ENCODE measurements at regions not wholly inside any gene's neighbourhood (a gene's known extent, or its start where the extent isn't known, plus 50 kb on each side); places are given as distances from the start of the nearest gene placed in this dataset.

DNA sequence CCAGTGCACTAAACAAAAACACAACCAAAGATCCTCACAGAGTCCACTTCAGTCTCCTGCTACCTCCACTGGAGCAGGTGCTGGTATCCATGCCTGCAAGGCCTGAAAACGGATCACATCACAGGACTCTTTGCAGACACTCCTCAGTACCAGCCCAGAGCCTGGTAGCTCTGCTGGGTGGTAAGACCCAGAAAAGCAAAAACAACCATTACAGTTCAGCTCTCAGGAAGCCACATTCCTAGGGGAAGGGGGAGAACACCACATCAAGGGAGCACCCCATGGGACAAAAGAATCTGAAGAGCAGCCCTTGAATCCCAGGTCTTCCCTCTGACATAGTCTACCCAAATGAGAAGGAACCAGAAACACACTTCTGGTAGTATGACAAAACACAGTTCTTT lies 52.5 kb upstream of the PFN2 start:
- Histone ChIP-seq H3K27ac (ENCODE audit: low read length) (no peak overlapping the region), H3K9me3 (ENCODE audit: control insufficient read depth in 1 of 2, low read length in 2 of 2) (peaks cover 0 to 3% of the 10 kb centered on the region in 2 donors), H3K4me3 (ENCODE audit: low read depth in 1 of 2, low read length in 2 of 2) (no peak overlapping the region), H3K4me1 (ENCODE audit: control insufficient read depth in 1 of 2, insufficient read depth in 2 of 2, low read length in 2 of 2) (no peaks in the 10 kb centered on the region), H3K27me3 (ENCODE audit: low read depth, low read length) (no peaks in the 10 kb centered on the region), H3K36me3 (ENCODE audit: control insufficient read depth in 1 of 2, insufficient read depth in 2 of 2, low read length in 2 of 2) (no peaks in the 10 kb centered on the region)

DNA sequence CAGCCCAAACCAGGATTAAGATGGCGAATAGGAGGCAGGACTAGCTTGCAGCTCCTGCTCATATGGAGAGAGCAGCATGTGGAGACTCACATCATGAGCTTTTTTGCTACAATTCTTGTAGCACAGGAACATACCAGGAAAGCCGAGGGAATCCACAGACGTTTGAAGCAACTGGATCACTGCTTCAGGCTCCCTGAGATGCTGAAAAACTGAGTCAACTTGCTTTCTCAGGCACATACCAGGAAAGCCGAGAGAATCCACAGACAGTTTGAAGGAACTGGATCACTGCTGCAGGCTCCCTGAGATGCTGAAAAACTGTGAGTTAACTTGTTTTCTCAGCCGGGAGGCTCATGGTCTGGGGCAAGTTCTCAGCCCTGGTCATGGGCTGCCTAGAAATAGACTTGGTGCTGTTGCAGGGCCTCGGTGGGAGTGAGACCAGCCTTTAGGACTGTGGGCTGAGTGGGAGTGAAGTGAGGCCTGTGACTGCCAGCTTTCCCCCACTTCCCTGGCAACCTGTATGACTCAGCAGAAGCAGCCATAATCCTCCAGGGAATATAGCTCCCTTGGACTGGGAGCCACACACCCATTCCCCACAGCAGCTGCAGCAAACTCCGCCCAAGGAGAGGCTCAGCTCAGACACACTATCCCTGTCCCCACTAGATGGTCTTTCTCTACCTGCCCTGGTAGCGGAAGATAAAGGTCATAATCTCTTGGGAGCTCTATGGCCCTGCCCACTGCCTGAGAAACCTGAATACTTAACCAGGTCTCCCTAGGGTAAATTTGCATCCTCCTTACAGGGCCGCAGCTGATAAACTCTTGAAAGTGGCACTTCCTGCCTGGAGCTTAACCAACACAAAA lies 51.9 kb upstream of the PFN2 start:
- no peaks in the 10 kb centered on the region for H3K4me1 ChIP-seq (ENCODE audit: control insufficient read depth in 1 of 2, insufficient read depth in 2 of 2, low read length in 2 of 2)
- H3K9me3 ChIP-seq (ENCODE audit: control insufficient read depth in 1 of 2, low read length in 2 of 2): peaks cover 0 to 3% of the 10 kb centered on the region in 2 donors
- no peaks in the 10 kb centered on the region for H3K36me3 ChIP-seq (ENCODE audit: control insufficient read depth in 1 of 2, insufficient read depth in 2 of 2, low read length in 2 of 2)
- no peak overlapping the region for H3K27ac ChIP-seq (ENCODE audit: low read length)
- no peaks in the 10 kb centered on the region for H3K27me3 ChIP-seq (ENCODE audit: low read depth, low read length)
- no peak overlapping the region for H3K4me3 ChIP-seq (ENCODE audit: low read depth in 1 of 2, low read length in 2 of 2)

DNA sequence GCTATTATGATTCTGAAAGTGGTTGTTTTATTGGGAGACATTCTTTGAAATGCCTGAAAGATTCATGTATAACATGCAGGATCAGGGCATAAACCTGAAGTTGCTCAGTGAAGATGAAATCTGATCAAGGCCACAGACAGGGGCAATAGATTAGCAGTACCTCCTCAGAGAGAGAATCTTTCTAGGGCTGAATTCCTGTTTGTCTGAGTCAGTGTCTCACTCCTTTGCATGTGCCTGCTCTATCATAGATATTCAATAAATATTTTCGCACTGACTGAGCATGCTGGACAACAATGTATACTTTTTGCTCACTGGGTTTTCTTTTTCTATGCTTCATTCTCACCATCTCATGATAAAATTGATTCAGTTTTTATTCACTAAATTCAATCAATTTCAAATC lies 49.8 kb upstream of the PFN2 start:
- no peaks in the 10 kb centered on the region for H3K4me1 ChIP-seq (ENCODE audit: control insufficient read depth in 1 of 2, insufficient read depth in 2 of 2, low read length in 2 of 2)

More for the DNA sequence above, 49.8 kb upstream of the PFN2 start:
- H3K4me3 ChIP-seq (ENCODE audit: low read depth in 1 of 2, low read length in 2 of 2): no peak overlapping the region
- H3K36me3 ChIP-seq (ENCODE audit: control insufficient read depth in 1 of 2, insufficient read depth in 2 of 2, low read length in 2 of 2): no peaks in the 10 kb centered on the region
- peaks cover 0 to 3% of the 10 kb centered on the region in 2 donors for H3K9me3 ChIP-seq (ENCODE audit: control insufficient read depth in 1 of 2, low read length in 2 of 2)
- no peak overlapping the region for H3K27ac ChIP-seq (ENCODE audit: low read length)
- no peaks in the 10 kb centered on the region for H3K27me3 ChIP-seq (ENCODE audit: low read depth, low read length)

Data from muscle layer of duodenum (tissue), 2 donors.